ENCODE measurements at regions not wholly inside any gene's neighbourhood (a gene's known extent, or its start where the extent isn't known, plus 50 kb on each side); places are given as distances from the start of the nearest gene placed in this dataset.

- TF ChIP-seq CTCF (IDR thresholded peaks at IDR 0.05), result no peak
- no peak for TF ChIP-seq EZH2 (IDR thresholded peaks at IDR 0.05; ENCODE audit: borderline replicate concordance, insufficient read depth, low read depth, low read length, poor library complexity, severe bottlenecking)
Measured at GRCh38 chr1:36534711-36535412, 52.1 kb upstream of the CSF3R start.

Data from B cell (primary cell).